ENCODE measurements at regions not wholly inside any gene's neighbourhood (a gene's known extent, or its start where the extent isn't known, plus 50 kb on each side); places are given as distances from the start of the nearest gene placed in this dataset.

DNA sequence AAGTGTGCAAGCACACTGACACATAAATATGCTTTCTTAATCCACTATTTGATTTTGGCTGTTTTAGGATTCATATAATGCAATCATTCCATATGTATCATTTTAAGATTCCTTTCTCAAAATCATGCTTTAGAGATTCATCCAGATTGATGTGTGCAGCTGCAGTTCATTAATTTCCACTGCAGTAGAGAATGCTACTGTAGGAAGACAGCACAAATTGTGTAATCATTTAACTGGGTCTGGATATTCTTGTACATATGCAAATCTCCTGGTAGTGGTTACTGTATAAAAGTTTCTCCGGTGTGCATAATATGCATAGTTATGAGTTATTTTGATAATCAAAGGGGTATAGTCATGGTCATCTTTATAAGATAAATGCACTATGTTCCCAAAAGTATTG, 502.5 kb upstream of the ACVR2A start:
- H3K27me3 ChIP-seq: no peaks in the 10 kb centered on the region
- no peak for DNase-seq (ENCODE audit: low spot score in 2 of 2)
- no peaks in the 10 kb centered on the region for H3K36me3 ChIP-seq
- H3K9me3 ChIP-seq: peaks cover 8 to 18% of the 10 kb centered on the region in 2 donors
- no peaks in the 10 kb centered on the region for H3K4me1 ChIP-seq
- no peak overlapping the region for H3K27ac ChIP-seq
- H3K4me3 ChIP-seq: no peak overlapping the region
- intact Hi-C loops (cut with DNase I; ENCODE audit: low total_unique reads): no loop called here
- TF ChIP-seq POLR2A (IDR thresholded peaks at IDR 0.05) (no peak), POLR2AphosphoS5 (IDR thresholded peaks at IDR 0.05) (no peak), CTCF (IDR thresholded peaks at IDR 0.05) (no peak)

DNA sequence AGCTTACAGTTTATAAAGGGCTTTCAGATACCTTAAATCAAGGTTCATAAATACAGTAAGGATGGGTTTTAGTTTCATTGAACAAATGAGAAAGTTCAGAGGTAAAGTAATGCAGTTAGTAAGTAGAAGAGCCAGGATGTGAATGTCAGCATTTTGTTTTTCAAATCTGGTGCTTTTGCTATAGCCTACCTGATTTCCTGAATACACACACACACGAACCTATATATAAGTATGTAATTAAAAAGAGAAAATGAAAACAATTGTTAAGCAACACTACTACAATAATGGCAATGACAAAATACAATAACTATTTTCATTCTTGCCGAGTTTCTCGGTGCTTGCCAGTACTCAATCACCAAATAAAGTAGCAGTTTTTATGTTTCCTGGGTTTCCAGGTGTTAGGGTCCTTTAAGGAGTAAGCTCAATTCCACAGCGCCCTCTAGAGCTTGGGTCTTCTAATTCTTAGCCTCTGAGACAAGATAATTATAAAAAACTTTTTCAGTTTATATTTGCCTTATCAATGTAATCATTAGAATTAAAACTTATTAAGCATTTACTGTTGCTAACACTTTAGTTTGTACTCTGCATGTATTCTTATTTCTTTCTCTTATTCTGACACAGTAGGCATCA, 512.9 kb upstream of the ACVR2A start:
- no peak overlapping the region for H3K27ac ChIP-seq
- H3K9me3 ChIP-seq: no peaks in the 10 kb centered on the region
- no peaks in the 10 kb centered on the region for H3K36me3 ChIP-seq
- TF ChIP-seq POLR2AphosphoS5 (IDR thresholded peaks at IDR 0.05) (no peak), CTCF (IDR thresholded peaks at IDR 0.05) (peak in 1 of 3 donors; percentile 24)
- intact Hi-C loops (cut with DNase I; ENCODE audit: low total_unique reads): no loop called here
- no peak overlapping the region for H3K4me3 ChIP-seq
- H3K4me1 ChIP-seq: no peaks in the 10 kb centered on the region
- H3K27me3 ChIP-seq: no peaks in the 10 kb centered on the region
- no peak for DNase-seq (ENCODE audit: low spot score in 2 of 2)

DNA sequence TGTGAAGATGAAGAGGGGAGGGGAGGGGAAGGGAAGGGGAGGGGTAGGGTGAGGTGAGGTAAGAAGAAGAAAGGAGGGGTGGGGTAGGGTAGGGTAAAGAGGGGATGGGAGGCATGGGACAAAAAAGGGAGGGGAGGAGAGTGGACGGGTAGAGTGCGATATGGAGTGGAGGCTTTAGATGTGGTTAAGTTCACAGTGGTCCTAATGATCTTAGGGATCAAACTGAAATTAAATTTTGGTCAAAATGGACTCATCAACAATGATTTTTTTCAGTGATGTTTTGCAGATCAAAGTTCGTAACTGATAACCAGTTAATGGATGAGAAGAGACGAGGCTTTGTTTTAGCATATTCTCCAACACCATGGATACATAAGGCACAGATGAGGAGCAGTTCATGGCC, 513.9 kb upstream of the ACVR2A start:
- Histone ChIP-seq H3K27me3 (no peaks in the 10 kb centered on the region), H3K36me3 (no peaks in the 10 kb centered on the region), H3K4me3 (no peak overlapping the region), H3K4me1 (no peaks in the 10 kb centered on the region), H3K9me3 (no peaks in the 10 kb centered on the region), H3K27ac (no peak overlapping the region)
- intact Hi-C loops (cut with DNase I; ENCODE audit: low total_unique reads): no loop called here
- no peak for TF ChIP-seq CTCF (IDR thresholded peaks at IDR 0.05)
- TF ChIP-seq POLR2AphosphoS5 (IDR thresholded peaks at IDR 0.05): no peak
- no peak for TF ChIP-seq POLR2A (IDR thresholded peaks at IDR 0.05)
- no peak for DNase-seq (ENCODE audit: low spot score in 2 of 2)

- Histone ChIP-seq H3K36me3 (no peaks in the 10 kb centered on the region), H3K27ac (no peak overlapping the region), H3K27me3 (no peaks in the 10 kb centered on the region), H3K4me1 (no peaks in the 10 kb centered on the region), H3K9me3 (no peaks in the 10 kb centered on the region), H3K4me3 (no peak overlapping the region)
- intact Hi-C loops (cut with DNase I; ENCODE audit: low total_unique reads): loop anchor here (2.0 kb wide), 1 partner anchor 25 kb away; no protein-coding TSS in a partner anchor
- no peak for DNase-seq (ENCODE audit: low spot score in 2 of 2)
- TF ChIP-seq POLR2AphosphoS5 (IDR thresholded peaks at IDR 0.05): no peak
- TF ChIP-seq CTCF (IDR thresholded peaks at IDR 0.05): no peak
- TF ChIP-seq POLR2A (IDR thresholded peaks at IDR 0.05): no peak
Measured at GRCh38 chr2:147327613-147328012, 517.2 kb upstream of the ACVR2A start.

- no peak for TF ChIP-seq POLR2A (IDR thresholded peaks at IDR 0.05)
- TF ChIP-seq CTCF (IDR thresholded peaks at IDR 0.05): no peak
- no peak for TF ChIP-seq POLR2AphosphoS5 (IDR thresholded peaks at IDR 0.05)
- peaks cover 5 to 6% of the 10 kb centered on the region in 2 donors for H3K9me3 ChIP-seq
- no peaks in the 10 kb centered on the region for H3K27me3 ChIP-seq
- no peaks in the 10 kb centered on the region for H3K4me1 ChIP-seq
- H3K4me3 ChIP-seq: no peak overlapping the region
- no peak for DNase-seq (ENCODE audit: low spot score in 2 of 2)
- H3K27ac ChIP-seq: no peak overlapping the region
- no peaks in the 10 kb centered on the region for H3K36me3 ChIP-seq
- intact Hi-C loops (cut with DNase I; ENCODE audit: low total_unique reads): no loop called here
Measured at GRCh38 chr2:147325990-147326389, 518.8 kb upstream of the ACVR2A start.
